Erythroblast (primary cell): ENCODE measurements at regions not wholly inside any gene's neighbourhood (a gene's known extent, or its start where the extent isn't known, plus 50 kb on each side); places are given as distances from the start of the nearest gene placed in this dataset.

ENCODE experiments used
- GATA1 ChIP-seq: IDR thresholded peaks from 2 replicates; pipeline ENCODE4 v1.6.1; 2011; ENCODE audit warnings: low read depth, mild to moderate bottlenecking, control low read depth, low read length, moderate library complexity
- POLR2A ChIP-seq: IDR thresholded peaks from 2 replicates; pipeline ENCODE4 v1.6.1; 2011; ENCODE audit warnings: mild to moderate bottlenecking, low read length

GRCh38 chr2:126837966-126838715 lies 60.5 kb upstream of the TEX51 start:
- no peak for TF ChIP-seq GATA1
- TF ChIP-seq POLR2A, result no peak
